SU-DHL-6 (cell line): ENCODE measurements at regions not wholly inside any gene's neighbourhood (a gene's known extent, or its start where the extent isn't known, plus 50 kb on each side); places are given as distances from the start of the nearest gene placed in this dataset.

ENCODE experiments used
- CTCF ChIP-seq: fragments of 200-600 bp; sonication (generic); IDR thresholded peaks from one replicate; pipeline ENCODE4 v1.5.1; 2017; ENCODE audit warnings: antibody characterized with exemption, mild to moderate bottlenecking, low read length, moderate library complexity; ENCODE audit not compliant: insufficient read depth, poor library complexity, severe bottlenecking
- EZH2phosphoT487 ChIP-seq: fragments of 200-600 bp; sonication (generic), shearing (Covaris generic); conservative IDR thresholded peaks from 2 replicates; pipeline ENCODE4 v1.6.1; 2018; ENCODE audit warnings: mild to moderate bottlenecking, antibody characterized with exemption, low read length, moderate library complexity, mixed read lengths

GRCh38 chr6:81813305-81813704 is 60.8 kb upstream of the TENT5A start:
- TF ChIP-seq EZH2phosphoT487 (no peak), CTCF (no peak)
